ENCODE measurements at regions not wholly inside any gene's neighbourhood (a gene's known extent, or its start where the extent isn't known, plus 50 kb on each side); places are given as distances from the start of the nearest gene placed in this dataset.

GRCh38 chr3:18670759-18671158, 245.6 kb upstream of the SATB1 start:
- TF ChIP-seq FOXM1 (IDR thresholded peaks at IDR 0.05; ENCODE audit: borderline replicate concordance, low read depth) (no peak), USF1 (IDR thresholded peaks at IDR 0.05) (no peak), MAX (IDR thresholded peaks at IDR 0.05) (no peak), EP300 (IDR thresholded peaks at IDR 0.05; ENCODE audit: borderline replicate concordance) (no peak), EGR1 (IDR thresholded peaks at IDR 0.05) (no peak), YY1 (IDR thresholded peaks at IDR 0.05; ENCODE audit: low read depth) (no peak), NFIC (IDR thresholded peaks at IDR 0.05) (no peak), CEBPB (IDR thresholded peaks at IDR 0.05) (no peak), TEAD4 (IDR thresholded peaks at IDR 0.05) (no peak), RAD21 (IDR thresholded peaks at IDR 0.05; ENCODE audit: low read depth) (no peak), ZBTB7A (IDR thresholded peaks at IDR 0.05; ENCODE audit: low read depth) (no peak), REST (IDR thresholded peaks at IDR 0.05; ENCODE audit: low read depth) (no peak)

- no peak for TF ChIP-seq NFIC (IDR thresholded peaks at IDR 0.05)
- no peak for TF ChIP-seq TAF1 (IDR thresholded peaks at IDR 0.05; ENCODE audit: low read depth)
- no peak for TF ChIP-seq TEAD4 (IDR thresholded peaks at IDR 0.05)
- TF ChIP-seq EP300 (IDR thresholded peaks at IDR 0.05; ENCODE audit: borderline replicate concordance) = no peak
- TF ChIP-seq EGR1 (IDR thresholded peaks at IDR 0.05) = no peak
- TF ChIP-seq CREB1 (IDR thresholded peaks at IDR 0.05; ENCODE audit: low read depth) = no peak
- TF ChIP-seq YY1 (IDR thresholded peaks at IDR 0.05; ENCODE audit: low read depth) = no peak
- TF ChIP-seq ZBTB7A (IDR thresholded peaks at IDR 0.05; ENCODE audit: low read depth) = no peak
- no peak for TF ChIP-seq RAD21 (IDR thresholded peaks at IDR 0.05; ENCODE audit: low read depth)
- TF ChIP-seq TCF12 (IDR thresholded peaks at IDR 0.05; ENCODE audit: low read depth) = no peak
- no peak for TF ChIP-seq REST (IDR thresholded peaks at IDR 0.05; ENCODE audit: low read depth)
- no peak for TF ChIP-seq FOXM1 (IDR thresholded peaks at IDR 0.05; ENCODE audit: borderline replicate concordance, low read depth)
- no peak for TF ChIP-seq MAX (IDR thresholded peaks at IDR 0.05)
- no peak for TF ChIP-seq USF1 (IDR thresholded peaks at IDR 0.05)
- TF ChIP-seq CEBPB (IDR thresholded peaks at IDR 0.05) = no peak
Observed at GRCh38 chr3:18669374-18669773, 244.2 kb upstream of the SATB1 start.

GRCh38 chr3:18667552-18667951, 242.4 kb upstream of the SATB1 start:
- TF ChIP-seq MAX (IDR thresholded peaks at IDR 0.05) (no peak), TAF1 (IDR thresholded peaks at IDR 0.05; ENCODE audit: low read depth) (no peak), CREB1 (IDR thresholded peaks at IDR 0.05; ENCODE audit: low read depth) (no peak), EP300 (IDR thresholded peaks at IDR 0.05; ENCODE audit: borderline replicate concordance) (no peak), RAD21 (IDR thresholded peaks at IDR 0.05; ENCODE audit: low read depth) (no peak), FOXM1 (IDR thresholded peaks at IDR 0.05; ENCODE audit: borderline replicate concordance, low read depth) (no peak), ZBTB7A (IDR thresholded peaks at IDR 0.05; ENCODE audit: low read depth) (no peak), TEAD4 (IDR thresholded peaks at IDR 0.05) (no peak)

- TF ChIP-seq FOXM1 (IDR thresholded peaks at IDR 0.05; ENCODE audit: borderline replicate concordance, low read depth) (no peak), EP300 (IDR thresholded peaks at IDR 0.05; ENCODE audit: borderline replicate concordance) (no peak), TAF1 (IDR thresholded peaks at IDR 0.05; ENCODE audit: low read depth) (no peak), MAX (IDR thresholded peaks at IDR 0.05) (no peak), YY1 (IDR thresholded peaks at IDR 0.05; ENCODE audit: low read depth) (no peak), TEAD4 (IDR thresholded peaks at IDR 0.05) (no peak)
Observed at GRCh38 chr3:18666655-18667054, 241.5 kb upstream of the SATB1 start.

GRCh38 chr3:18660059-18660458, 234.9 kb upstream of the SATB1 start:
- no peak for TF ChIP-seq TCF12 (IDR thresholded peaks at IDR 0.05; ENCODE audit: low read depth)
- TF ChIP-seq FOXM1 (IDR thresholded peaks at IDR 0.05; ENCODE audit: borderline replicate concordance, low read depth) = no peak

Measured in Ishikawa (cell line).